GM12878 (cell line): ENCODE measurements at regions not wholly inside any gene's neighbourhood (a gene's known extent, or its start where the extent isn't known, plus 50 kb on each side); places are given as distances from the start of the nearest gene placed in this dataset.

ENCODE experiments used
- ATAC-seq: fragments of 200-7000 bp; cut with Tn5 transposase; 3 replicates; pipeline ENCODE4 v1.9.1; 2020; ENCODE audit warnings: mild to moderate bottlenecking, moderate library complexity
- BruUV-seq: library from RNA; stranded (reverse); fragments of 400-500 nt; replicated peaks from 2 replicates; lab custom pipeline; 2021; lab: Mats Ljungman, UMichigan
- CTCF ChIA-PET: fragments of 300-600 bp; sonication (Branson Sonifier 250); formaldehyde crosslinking; extraction: SDS; loops from one replicate; lab custom pipeline; 2021; ENCODE audit warnings: inconsistent platforms; lab: Yijun Ruan, JAX
- POLR2A ChIA-PET: fragments of 350-600 bp; formaldehyde crosslinking; extraction: SDS; loops from one replicate; lab custom pipeline; 2021; ENCODE audit warnings: inconsistent platforms; lab: Charles Lee
- RAD21 ChIA-PET: fragments of 300-600 bp; sonication (Branson Sonifier 250); formaldehyde crosslinking; loops from one replicate; lab custom pipeline; 2023; ENCODE audit warnings: antibody characterized with exemption; ENCODE audit not compliant: unreplicated experiment; lab: Charles Lee
- SMC1A ChIA-PET: fragments of 300-600 bp; sonication (Branson Sonifier 250); formaldehyde crosslinking; loops from one replicate; lab custom pipeline; 2023; ENCODE audit not compliant: unreplicated experiment, uncharacterized antibody; lab: Charles Lee
- DNase-seq: peaks from one replicate; pipeline ENCODE4 v3.0.0-alpha.2; 2011; ENCODE audit warnings: low read depth, low spot score
- FAIRE-seq: peaks from 3 replicates; lab custom pipeline; 2011; peaks lifted over from hg19 to GRCh38; lab: Jason Lieb, UNC
- H2AFZ ChIP-seq: 2 replicates; pipeline ENCODE4 v1.6.0; 2011; ENCODE audit warnings: low read depth, low read length, control low read depth; ENCODE audit not compliant: control insufficient read depth
- H3K27ac ChIP-seq: 2 replicates; pipeline ENCODE4 v1.5.1; 2011; ENCODE audit warnings: control low read depth; ENCODE audit not compliant: control insufficient read depth, insufficient read depth
- H3K27me3 ChIP-seq, 2 experiments: replicated peaks in 1 of 2; 2 replicates each; pipeline versions ENCODE4 v1.6.0 to v1.6.1; 2011; ENCODE audit warnings: low read length in 1 of 2; ENCODE audit not compliant: control insufficient read depth in 2 of 2, insufficient read depth in 2 of 2
- H3K36me3 ChIP-seq, 2 experiments: 2 replicates each; pipeline ENCODE4 v1.5.1; 2011; ENCODE audit warnings: low read length in 1 of 2; ENCODE audit not compliant: control insufficient read depth in 2 of 2, insufficient read depth in 2 of 2
- H3K4me1 ChIP-seq: 2 replicates; pipeline ENCODE4 v1.6.1; 2011; ENCODE audit warnings: mild to moderate bottlenecking, low read length, moderate library complexity, mixed read lengths; ENCODE audit not compliant: control insufficient read depth, insufficient read depth
- H3K4me2 ChIP-seq: 2 replicates; pipeline ENCODE4 v1.6.0; 2011; ENCODE audit warnings: control low read depth; ENCODE audit not compliant: control insufficient read depth, insufficient read depth
- H3K4me3 ChIP-seq: fragments of 200-600 bp; sonication (generic); 2 replicates; pipeline ENCODE4 v1.5.1; 2016
- H3K79me2 ChIP-seq: 2 replicates; pipeline ENCODE4 v1.6.0; 2011; ENCODE audit warnings: low read length; ENCODE audit not compliant: control insufficient read depth, insufficient read depth
- H3K9ac ChIP-seq: 2 replicates; pipeline ENCODE4 v1.8.0; 2011; ENCODE audit warnings: low read length, control low read depth, mixed read lengths; ENCODE audit not compliant: control insufficient read depth, insufficient read depth
- H3K9me3 ChIP-seq: replicated peaks from 3 replicates; pipeline ENCODE4 v1.5.1; 2011; ENCODE audit warnings: mild to moderate bottlenecking, low read length; ENCODE audit not compliant: control insufficient read depth, insufficient read depth
- H4K20me1 ChIP-seq: 2 replicates; pipeline ENCODE4 v1.6.0; 2011; ENCODE audit not compliant: control insufficient read depth, insufficient read depth
- BCL11A ChIP-seq: IDR thresholded peaks from 2 replicates; pipeline ENCODE4 v1.6.1; 2011; ENCODE audit warnings: low read depth, low read length
- CHD4 ChIP-seq: fragments of 200-600 bp; sonication (generic); IDR thresholded peaks from 2 replicates; pipeline ENCODE4 v1.6.1; 2016; ENCODE audit warnings: mild to moderate bottlenecking
- MTA2 ChIP-seq: fragments of 450-650 bp; IDR thresholded peaks from 2 replicates; pipeline ENCODE4 v1.6.1; 2016; ENCODE audit warnings: low read depth, mild to moderate bottlenecking, moderate library complexity
- SPI1 ChIP-seq: IDR thresholded peaks from 2 replicates; pipeline ENCODE4 v1.6.1; 2011; ENCODE audit warnings: low read depth, mild to moderate bottlenecking, low read length, moderate library complexity, borderline replicate concordance; ENCODE audit not compliant: insufficient read depth
- TBL1XR1 ChIP-seq: IDR thresholded peaks from 2 replicates; pipeline ENCODE4 v1.6.1; 2012; ENCODE audit warnings: low read depth, low read length, improper control_type of control experiment
- TCF3 ChIP-seq: IDR thresholded peaks from 2 replicates; pipeline ENCODE4 v1.6.1; 2012; ENCODE audit warnings: low read depth, mild to moderate bottlenecking, low read length, borderline replicate concordance; ENCODE audit not compliant: insufficient read depth
- WGBS: methylation state at CpG from one replicate; pipeline ENCODE4 v1.1.6; 2016; ENCODE audit warnings: low lambda C conversion rate; ENCODE audit not compliant: insufficient replicate concordance, insufficient coverage; ENCODE audit errors: missing lambda C conversion rate; 5-methylcytosine and 5-hydroxymethylcytosine counted together
- in situ Hi-C: fragments of 300-500 bp; cut with MboI; formaldehyde crosslinking; loops from 9 replicates; pipeline ENCODE4 v1.14.3; 2018; ENCODE audit warnings: mixed read lengths
- intact Hi-C: fragments of 100-400 bp; cut with micrococcal nuclease; formaldehyde crosslinking; loops from one replicate; pipeline ENCODE4 v1.14.2; 2022; ENCODE audit not compliant: unreplicated experiment
- TF ChIP-seq, protein P1 (sequence below): IDR thresholded peaks from 2 replicates; pipeline ENCODE4 v1.6.1; 2012; ENCODE audit warnings: mild to moderate bottlenecking, low read depth, low read length
- TF ChIP-seq, protein P2 (sequence below), 3 experiments: IDR thresholded peaks in 2 of 3; conservative IDR thresholded peaks in 1 of 3; 2 replicates each; pipeline ENCODE4 v1.5.1; 2011; ENCODE audit warnings: low read depth in 3 of 3, low read length in 3 of 3, mild to moderate bottlenecking in 3 of 3, control low read depth in 2 of 3, moderate library complexity in 2 of 3, inconsistent platforms in 1 of 3, mixed read lengths in 1 of 3; ENCODE audit not compliant: control insufficient read depth in 2 of 3, insufficient read depth in 1 of 3; ENCODE audit errors: extremely low read depth in 1 of 3
- TF ChIP-seq, protein P3 (sequence below): IDR thresholded peaks from 2 replicates; pipeline ENCODE4 v1.6.1; 2011; ENCODE audit warnings: mild to moderate bottlenecking, low read depth, low read length, moderate library complexity; ENCODE audit not compliant: insufficient replicate concordance
- TF ChIP-seq, protein P4 (sequence below): fragments of 150-350 bp; IDR thresholded peaks from 2 replicates; pipeline ENCODE4 v1.6.1; 2016; ENCODE audit warnings: low read depth, low read length

DNA sequence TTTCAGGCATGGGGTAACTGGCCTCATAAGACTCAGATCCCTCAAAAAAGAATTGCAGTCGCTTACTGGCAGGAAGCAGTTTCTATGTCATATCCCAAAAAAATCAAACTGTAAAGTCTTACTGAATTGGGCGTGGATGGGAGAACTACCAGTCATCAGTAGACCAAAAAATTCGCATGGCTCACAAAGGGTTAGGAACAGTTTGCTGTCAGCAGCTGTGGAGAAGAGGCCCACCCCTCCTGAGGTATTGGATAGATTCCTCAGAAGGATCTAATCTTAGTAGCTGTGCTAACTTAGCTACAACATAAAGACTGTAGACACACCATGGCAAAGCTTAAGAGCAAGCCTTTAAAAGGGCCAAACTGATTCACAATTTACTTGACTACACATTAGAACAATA is 478.3 kb upstream of the FTMT start (continued):
- TF ChIP-seq, protein P1, sequence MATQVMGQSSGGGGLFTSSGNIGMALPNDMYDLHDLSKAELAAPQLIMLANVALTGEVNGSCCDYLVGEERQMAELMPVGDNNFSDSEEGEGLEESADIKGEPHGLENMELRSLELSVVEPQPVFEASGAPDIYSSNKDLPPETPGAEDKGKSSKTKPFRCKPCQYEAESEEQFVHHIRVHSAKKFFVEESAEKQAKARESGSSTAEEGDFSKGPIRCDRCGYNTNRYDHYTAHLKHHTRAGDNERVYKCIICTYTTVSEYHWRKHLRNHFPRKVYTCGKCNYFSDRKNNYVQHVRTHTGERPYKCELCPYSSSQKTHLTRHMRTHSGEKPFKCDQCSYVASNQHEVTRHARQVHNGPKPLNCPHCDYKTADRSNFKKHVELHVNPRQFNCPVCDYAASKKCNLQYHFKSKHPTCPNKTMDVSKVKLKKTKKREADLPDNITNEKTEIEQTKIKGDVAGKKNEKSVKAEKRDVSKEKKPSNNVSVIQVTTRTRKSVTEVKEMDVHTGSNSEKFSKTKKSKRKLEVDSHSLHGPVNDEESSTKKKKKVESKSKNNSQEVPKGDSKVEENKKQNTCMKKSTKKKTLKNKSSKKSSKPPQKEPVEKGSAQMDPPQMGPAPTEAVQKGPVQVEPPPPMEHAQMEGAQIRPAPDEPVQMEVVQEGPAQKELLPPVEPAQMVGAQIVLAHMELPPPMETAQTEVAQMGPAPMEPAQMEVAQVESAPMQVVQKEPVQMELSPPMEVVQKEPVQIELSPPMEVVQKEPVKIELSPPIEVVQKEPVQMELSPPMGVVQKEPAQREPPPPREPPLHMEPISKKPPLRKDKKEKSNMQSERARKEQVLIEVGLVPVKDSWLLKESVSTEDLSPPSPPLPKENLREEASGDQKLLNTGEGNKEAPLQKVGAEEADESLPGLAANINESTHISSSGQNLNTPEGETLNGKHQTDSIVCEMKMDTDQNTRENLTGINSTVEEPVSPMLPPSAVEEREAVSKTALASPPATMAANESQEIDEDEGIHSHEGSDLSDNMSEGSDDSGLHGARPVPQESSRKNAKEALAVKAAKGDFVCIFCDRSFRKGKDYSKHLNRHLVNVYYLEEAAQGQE = no peak
- TF ChIP-seq, protein P2, sequence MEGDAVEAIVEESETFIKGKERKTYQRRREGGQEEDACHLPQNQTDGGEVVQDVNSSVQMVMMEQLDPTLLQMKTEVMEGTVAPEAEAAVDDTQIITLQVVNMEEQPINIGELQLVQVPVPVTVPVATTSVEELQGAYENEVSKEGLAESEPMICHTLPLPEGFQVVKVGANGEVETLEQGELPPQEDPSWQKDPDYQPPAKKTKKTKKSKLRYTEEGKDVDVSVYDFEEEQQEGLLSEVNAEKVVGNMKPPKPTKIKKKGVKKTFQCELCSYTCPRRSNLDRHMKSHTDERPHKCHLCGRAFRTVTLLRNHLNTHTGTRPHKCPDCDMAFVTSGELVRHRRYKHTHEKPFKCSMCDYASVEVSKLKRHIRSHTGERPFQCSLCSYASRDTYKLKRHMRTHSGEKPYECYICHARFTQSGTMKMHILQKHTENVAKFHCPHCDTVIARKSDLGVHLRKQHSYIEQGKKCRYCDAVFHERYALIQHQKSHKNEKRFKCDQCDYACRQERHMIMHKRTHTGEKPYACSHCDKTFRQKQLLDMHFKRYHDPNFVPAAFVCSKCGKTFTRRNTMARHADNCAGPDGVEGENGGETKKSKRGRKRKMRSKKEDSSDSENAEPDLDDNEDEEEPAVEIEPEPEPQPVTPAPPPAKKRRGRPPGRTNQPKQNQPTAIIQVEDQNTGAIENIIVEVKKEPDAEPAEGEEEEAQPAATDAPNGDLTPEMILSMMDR (IDR thresholded peaks at IDR 0.05 in 2 of 3, conservative IDR thresholded peaks at IDR 0.05 in 1 of 3; ENCODE audit: control insufficient read depth in 2 of 3, extremely low read depth in 1 of 3, insufficient read depth in 1 of 3, low read depth in 3 of 3, low read length in 3 of 3) = no peak
- TF ChIP-seq, protein P3, sequence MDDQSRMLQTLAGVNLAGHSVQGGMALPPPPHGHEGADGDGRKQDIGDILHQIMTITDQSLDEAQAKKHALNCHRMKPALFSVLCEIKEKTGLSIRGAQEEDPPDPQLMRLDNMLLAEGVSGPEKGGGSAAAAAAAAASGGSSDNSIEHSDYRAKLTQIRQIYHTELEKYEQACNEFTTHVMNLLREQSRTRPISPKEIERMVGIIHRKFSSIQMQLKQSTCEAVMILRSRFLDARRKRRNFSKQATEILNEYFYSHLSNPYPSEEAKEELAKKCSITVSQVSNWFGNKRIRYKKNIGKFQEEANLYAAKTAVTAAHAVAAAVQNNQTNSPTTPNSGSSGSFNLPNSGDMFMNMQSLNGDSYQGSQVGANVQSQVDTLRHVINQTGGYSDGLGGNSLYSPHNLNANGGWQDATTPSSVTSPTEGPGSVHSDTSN = no peak

DNA sequence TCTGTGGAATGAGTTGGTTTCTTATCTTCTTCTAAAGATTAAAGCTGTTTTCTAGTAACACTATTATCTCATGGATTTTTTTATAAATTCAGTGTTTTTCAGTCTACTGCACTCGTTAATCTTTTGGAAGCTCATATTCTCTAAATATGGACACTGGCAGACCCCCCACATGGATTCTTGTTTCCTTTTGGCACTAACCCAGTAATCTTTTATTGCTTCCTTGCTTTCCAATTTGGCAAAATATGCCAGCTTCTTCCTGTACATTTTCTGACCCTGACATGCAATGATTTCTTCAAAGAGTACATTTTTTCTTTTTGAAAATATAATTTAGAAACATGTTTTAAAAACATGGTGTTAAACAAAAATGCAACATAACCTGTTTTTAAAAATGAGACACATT is 474.2 kb upstream of the FTMT start:
- ChIA-PET POLR2A (interaction anchor here (0.6 kb wide), 1 partner anchor 15 kb away, joined by 3 read pairs; no protein-coding TSS in a partner anchor), CTCF (interaction anchor here (0.6 to 1.4 kb wide), 2 partner anchors 11 kb away, joined by 3 to 4 read pairs; no protein-coding TSS in a partner anchor), SMC1A (interaction anchor here (1.5 kb wide), 1 partner anchor 14 kb away, joined by 7 read pairs; no protein-coding TSS in a partner anchor), RAD21 (no interaction called here)
- ATAC-seq (no peak), FAIRE-seq (no peak), DNase-seq (no peak)
- H3K4me3 ChIP-seq = no peak overlapping the region
- H3K4me1 ChIP-seq = no peaks in the 10 kb centered on the region
- 0% methylated on average over 1 of the region's 1 CpG for WGBS
- H2AFZ ChIP-seq = no peak overlapping the region
- H3K4me2 ChIP-seq = no peak overlapping the region
- H3K36me3 ChIP-seq = no peaks in the 10 kb centered on the region
- in situ Hi-C loops = no loop called here
- H4K20me1 ChIP-seq = no peaks in the 10 kb centered on the region
- no peak overlapping the region for H3K27ac ChIP-seq
- no peaks in the 10 kb centered on the region for H3K27me3 ChIP-seq
- no peaks in the 10 kb centered on the region for H3K79me2 ChIP-seq
- BruUV-seq = no TSS peak
- no peak overlapping the region for H3K9ac ChIP-seq
- intact Hi-C loops = no loop called here
- no peaks in the 10 kb centered on the region for H3K9me3 ChIP-seq
- TF ChIP-seq TCF3 (no peak), SPI1 (no peak), CHD4 (no peak), TBL1XR1 (no peak), MTA2 (no peak), BCL11A (no peak)
- TF ChIP-seq, protein P4, sequence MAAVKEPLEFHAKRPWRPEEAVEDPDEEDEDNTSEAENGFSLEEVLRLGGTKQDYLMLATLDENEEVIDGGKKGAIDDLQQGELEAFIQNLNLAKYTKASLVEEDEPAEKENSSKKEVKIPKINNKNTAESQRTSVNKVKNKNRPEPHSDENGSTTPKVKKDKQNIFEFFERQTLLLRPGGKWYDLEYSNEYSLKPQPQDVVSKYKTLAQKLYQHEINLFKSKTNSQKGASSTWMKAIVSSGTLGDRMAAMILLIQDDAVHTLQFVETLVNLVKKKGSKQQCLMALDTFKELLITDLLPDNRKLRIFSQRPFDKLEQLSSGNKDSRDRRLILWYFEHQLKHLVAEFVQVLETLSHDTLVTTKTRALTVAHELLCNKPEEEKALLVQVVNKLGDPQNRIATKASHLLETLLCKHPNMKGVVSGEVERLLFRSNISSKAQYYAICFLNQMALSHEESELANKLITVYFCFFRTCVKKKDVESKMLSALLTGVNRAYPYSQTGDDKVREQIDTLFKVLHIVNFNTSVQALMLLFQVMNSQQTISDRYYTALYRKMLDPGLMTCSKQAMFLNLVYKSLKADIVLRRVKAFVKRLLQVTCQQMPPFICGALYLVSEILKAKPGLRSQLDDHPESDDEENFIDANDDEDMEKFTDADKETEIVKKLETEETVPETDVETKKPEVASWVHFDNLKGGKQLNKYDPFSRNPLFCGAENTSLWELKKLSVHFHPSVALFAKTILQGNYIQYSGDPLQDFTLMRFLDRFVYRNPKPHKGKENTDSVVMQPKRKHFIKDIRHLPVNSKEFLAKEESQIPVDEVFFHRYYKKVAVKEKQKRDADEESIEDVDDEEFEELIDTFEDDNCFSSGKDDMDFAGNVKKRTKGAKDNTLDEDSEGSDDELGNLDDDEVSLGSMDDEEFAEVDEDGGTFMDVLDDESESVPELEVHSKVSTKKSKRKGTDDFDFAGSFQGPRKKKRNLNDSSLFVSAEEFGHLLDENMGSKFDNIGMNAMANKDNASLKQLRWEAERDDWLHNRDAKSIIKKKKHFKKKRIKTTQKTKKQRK = no peak
